ENCODE measurements at regions not wholly inside any gene's neighbourhood (a gene's known extent, or its start where the extent isn't known, plus 50 kb on each side); places are given as distances from the start of the nearest gene placed in this dataset.
A peak's percentile ranks its signal among the peaks of the same experiment; 100 is the strongest.

GRCh38 chr13:88919970-88920628 lies 1248.9 kb downstream of the SLITRK5 start:
- no peak for DNase-seq

GRCh38 chr13:88925954-88926353 lies 1254.8 kb downstream of the SLITRK5 start:
- DNase-seq, result no peak

GRCh38 chr13:88926890-88927502 lies 1255.8 kb downstream of the SLITRK5 start:
- no peak for DNase-seq

GRCh38 chr13:88932950-88933349 lies 1261.8 kb downstream of the SLITRK5 start:
- DNase-seq, result no peak

- DNase-seq, result no peak
Measured at GRCh38 chr13:88937384-88937783, 1266.2 kb downstream of the SLITRK5 start.

GRCh38 chr13:88945793-88946192 lies 1274.6 kb downstream of the SLITRK5 start:
- no peak for DNase-seq

GRCh38 chr13:88948501-88948900 lies 1277.3 kb downstream of the SLITRK5 start:
- DNase-seq, result no peak

- no peak for DNase-seq
Measured at GRCh38 chr13:88958821-88959220, 1287.7 kb downstream of the SLITRK5 start.

GRCh38 chr13:88976466-88976865 lies 1305.3 kb downstream of the SLITRK5 start:
- DNase-seq, result no peak

- DNase-seq, result no peak
Measured at GRCh38 chr13:88978607-88979006, 1307.4 kb downstream of the SLITRK5 start.

- DNase-seq, result no peak
Measured at GRCh38 chr13:88979465-88980175, 1308.4 kb downstream of the SLITRK5 start.

- DNase-seq, result no peak
Measured at GRCh38 chr13:89003656-89004055, 1332.5 kb downstream of the SLITRK5 start.

GRCh38 chr13:89011615-89012014 lies 1340.4 kb downstream of the SLITRK5 start:
- no peak for DNase-seq

GRCh38 chr13:89027694-89028306 lies 1356.6 kb downstream of the SLITRK5 start:
- DNase-seq, result no peak

- DNase-seq, result no peak
Measured at GRCh38 chr13:89029062-89029461, 1357.9 kb downstream of the SLITRK5 start.

GRCh38 chr13:89034015-89034414 lies 1362.8 kb downstream of the SLITRK5 start:
- no peak for DNase-seq

- no peak for DNase-seq
Measured at GRCh38 chr13:89052699-89053098, 1381.5 kb downstream of the SLITRK5 start.

GRCh38 chr13:89053418-89053817 lies 1382.2 kb downstream of the SLITRK5 start:
- no peak for DNase-seq

GRCh38 chr13:89057274-89057673 lies 1386.1 kb downstream of the SLITRK5 start:
- DNase-seq, result no peak

GRCh38 chr13:89057862-89058261 lies 1386.7 kb downstream of the SLITRK5 start:
- DNase-seq, result no peak

- DNase-seq, result no peak
Measured at GRCh38 chr13:89061821-89062220, 1390.7 kb downstream of the SLITRK5 start.

- peak in 1 of 2 experiments; percentile 51 for DNase-seq
Measured at GRCh38 chr13:89066868-89067466, 1395.8 kb downstream of the SLITRK5 start.

GRCh38 chr13:89072979-89073378 lies 1401.8 kb downstream of the SLITRK5 start:
- DNase-seq, result no peak
